ENCODE measurements at regions not wholly inside any gene's neighbourhood (a gene's known extent, or its start where the extent isn't known, plus 50 kb on each side); places are given as distances from the start of the nearest gene placed in this dataset.
"Not testable (repeated sequence)": the region's sequence is repeated elsewhere in the genome, so short reads cannot be mapped to it uniquely, and the experiment has no call there.

DNA sequence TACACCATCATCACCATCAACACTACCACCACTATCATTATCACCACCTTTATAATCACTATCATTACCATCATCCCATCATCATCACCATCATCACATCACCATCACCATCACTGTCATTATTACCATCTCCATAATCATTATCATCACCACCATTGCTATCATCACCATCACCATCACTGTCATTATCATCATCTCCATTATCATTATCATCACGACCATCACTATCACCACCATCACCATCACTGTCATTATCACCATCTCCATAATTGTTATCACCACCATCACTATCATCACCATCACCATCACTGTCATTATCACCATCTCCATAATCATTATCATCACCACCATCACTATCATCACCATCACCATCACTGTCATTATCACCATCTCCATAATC is 279.6 kb upstream of the HS6ST1 start:
- not testable (repeated sequence) for DNase-seq (ENCODE audit: low read depth in 2 of 2)

DNA sequence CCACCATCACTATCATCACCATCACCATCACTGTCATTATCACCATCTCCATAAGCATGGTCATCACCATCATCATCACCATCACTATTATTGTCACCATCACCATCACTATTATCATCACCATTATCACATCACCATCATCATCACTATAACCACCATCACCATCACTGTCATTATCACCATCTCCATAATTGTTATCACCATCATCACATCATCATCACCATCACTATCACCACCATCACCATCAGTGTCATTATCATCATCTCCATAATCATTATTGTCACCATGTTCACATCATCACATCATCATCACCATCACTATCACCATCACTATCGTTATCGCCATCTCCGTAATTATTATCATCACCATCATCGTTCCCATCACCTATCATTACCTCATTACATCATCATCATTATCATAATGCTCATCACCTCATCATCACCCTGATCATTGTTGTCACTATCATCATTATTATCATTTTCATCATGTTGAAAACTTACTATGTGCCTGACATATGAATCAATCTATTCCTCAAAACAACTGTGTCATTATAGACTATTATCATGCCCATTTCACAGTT is 280.3 kb upstream of the HS6ST1 start:
- DNase-seq (ENCODE audit: low read depth in 2 of 2), result no peak

GRCh38 chr2:128599700-128600099 is 281.0 kb upstream of the HS6ST1 start:
- DNase-seq (ENCODE audit: low read depth in 2 of 2), result no peak

GRCh38 chr2:128600581-128601297 is 282.1 kb upstream of the HS6ST1 start:
- no peak for DNase-seq (ENCODE audit: low read depth in 2 of 2)

DNA sequence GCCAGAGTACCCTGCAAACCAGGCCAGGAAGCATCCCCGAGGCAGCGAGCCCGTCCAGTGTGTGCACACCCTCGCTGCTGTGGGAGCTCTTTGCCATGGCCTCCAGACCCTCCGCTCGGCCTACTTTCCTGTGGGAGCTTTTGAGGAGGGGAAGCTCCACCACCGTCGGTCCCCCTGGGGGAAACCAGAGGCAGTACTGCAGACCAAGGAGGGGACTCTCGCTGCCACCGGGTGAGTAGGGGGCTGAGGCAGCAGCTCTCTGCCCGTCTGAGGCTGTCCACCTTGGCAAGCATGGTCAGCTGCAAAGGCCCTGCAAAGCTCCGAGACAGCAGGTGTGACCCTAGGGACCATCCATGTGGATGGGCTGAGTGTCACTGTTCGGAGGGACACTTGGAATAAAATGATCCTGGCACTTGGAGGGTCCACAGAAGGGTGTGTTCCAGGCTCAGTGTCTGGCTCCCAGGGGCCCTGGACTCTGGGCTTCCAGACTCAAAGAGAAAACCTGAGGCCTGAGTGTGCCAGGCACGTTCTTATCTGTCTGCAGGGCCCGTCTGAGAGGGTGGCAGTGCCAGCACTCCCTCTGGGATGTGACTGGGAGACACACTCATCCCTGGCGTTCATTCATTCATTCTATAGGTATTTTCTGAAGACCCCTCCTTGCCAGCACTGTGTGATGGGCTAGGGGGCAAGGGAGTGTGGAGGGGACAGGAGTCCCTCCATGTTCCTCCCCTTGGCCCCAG is 282.8 kb upstream of the HS6ST1 start:
- no peak for DNase-seq (ENCODE audit: low read depth in 2 of 2)

GRCh38 chr2:128602038-128602698 is 283.5 kb upstream of the HS6ST1 start:
- no peak for DNase-seq (ENCODE audit: low read depth in 2 of 2)

DNA sequence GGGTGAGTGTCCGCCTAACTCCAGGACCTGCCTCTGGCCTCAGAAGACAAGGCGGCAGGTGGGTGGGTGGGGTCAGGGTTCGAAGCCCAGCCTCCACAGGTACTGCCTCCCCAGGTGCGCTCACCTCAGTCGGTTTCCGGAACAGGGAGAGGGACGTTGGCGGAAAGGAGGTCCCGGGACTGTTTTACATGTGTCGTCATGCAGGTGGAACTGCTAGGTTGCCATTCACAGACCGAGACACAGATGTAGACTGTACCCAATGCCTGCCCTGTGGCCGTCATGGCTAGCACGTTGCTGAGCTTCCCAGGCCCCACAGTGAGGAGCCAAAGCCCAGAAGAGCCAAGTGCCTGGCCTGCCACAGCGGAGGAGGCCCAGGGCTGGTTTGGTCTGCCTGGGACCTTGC is 284.0 kb upstream of the HS6ST1 start:
- DNase-seq (ENCODE audit: low read depth in 2 of 2), result no peak

- no peak for DNase-seq (ENCODE audit: low read depth in 2 of 2)
Observed at GRCh38 chr2:128603411-128603924, 284.8 kb upstream of the HS6ST1 start.

DNA sequence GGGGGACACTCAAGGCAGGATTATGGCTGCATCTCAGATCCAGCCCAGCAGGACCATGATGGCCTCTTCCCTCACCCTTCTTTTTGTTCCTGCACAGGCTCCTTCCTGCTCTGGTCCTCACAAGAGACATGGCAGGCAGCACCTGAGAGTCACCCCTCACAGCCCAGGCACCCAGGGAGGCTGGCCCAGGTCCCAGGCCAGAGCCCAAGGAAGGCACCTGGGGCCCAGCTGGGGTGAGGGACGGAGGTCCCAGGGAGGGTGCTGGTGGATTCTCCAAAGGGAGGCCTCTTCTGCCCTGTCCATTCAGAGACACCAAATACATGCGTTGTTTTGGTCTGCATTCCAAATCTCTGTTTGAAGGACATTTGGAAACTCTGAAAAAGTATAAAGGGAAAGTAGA is 285.4 kb upstream of the HS6ST1 start:
- DNase-seq (ENCODE audit: low read depth in 2 of 2), result no peak

GRCh38 chr2:128604581-128604980 is 285.9 kb upstream of the HS6ST1 start:
- DNase-seq (ENCODE audit: low read depth in 2 of 2), result not testable (repeated sequence)

DNA sequence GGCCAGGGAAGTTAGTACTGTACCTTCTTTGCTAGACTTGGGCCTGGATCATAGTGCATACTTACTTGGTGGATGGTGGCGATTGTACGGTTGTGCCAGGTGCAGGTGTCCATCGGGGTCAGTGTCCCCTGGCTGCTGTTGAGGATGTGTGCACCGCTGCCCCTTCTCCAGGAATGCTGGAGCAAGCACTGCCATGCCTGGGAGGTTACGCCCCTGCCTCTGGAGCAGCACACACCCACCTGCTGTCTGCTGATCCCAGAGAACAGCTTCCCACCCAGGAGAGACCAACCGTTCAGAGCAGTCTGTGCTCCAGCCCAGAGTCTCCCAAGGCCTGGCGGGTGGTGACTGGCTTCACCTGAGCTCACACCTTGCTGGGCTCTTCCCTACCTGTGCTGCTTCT is 286.8 kb upstream of the HS6ST1 start:
- DNase-seq (ENCODE audit: low read depth in 2 of 2), result no peak

- DNase-seq (ENCODE audit: low read depth in 2 of 2), result no peak
Observed at GRCh38 chr2:128605931-128606330, 287.3 kb upstream of the HS6ST1 start.

DNA sequence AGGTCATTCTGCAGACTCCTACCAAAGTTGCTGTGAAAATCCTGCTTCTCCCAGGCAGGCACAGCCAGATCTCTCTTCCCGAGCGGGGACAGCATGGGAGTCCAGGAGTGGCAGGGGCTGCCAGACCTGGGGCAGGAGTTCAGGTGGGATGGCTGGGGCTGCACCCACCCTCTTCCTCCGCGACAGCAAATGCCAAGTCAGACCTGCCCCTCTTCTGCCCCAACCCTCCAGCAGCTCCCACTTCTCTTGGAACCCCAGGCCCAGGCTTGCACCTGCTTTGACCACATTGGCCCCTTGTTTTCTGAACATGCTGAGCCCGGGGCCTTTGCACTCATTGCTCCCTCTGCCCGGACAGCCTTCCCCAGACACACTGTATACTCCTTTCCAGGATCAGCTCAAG is 288.2 kb upstream of the HS6ST1 start:
- no peak for DNase-seq (ENCODE audit: low read depth in 2 of 2)

DNA sequence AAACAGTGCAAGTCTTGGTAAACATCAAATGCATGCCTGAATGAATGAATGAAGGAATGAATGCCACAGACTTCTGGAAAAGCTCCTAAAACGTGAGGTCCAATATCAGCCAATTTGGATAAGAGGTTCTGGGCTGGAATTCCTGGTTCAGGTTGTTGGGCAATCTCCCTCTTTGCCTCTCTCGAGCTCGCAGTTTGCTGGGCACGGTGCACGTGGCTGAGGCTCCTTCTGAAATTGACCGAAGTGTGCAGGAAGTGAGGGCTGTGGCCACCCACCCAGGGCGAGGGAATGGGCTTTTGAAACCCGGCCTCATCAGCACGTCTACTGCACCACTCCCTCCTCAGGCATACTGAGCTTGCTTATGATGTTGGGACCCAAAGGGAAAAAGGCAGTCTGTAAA is 288.8 kb upstream of the HS6ST1 start:
- DNase-seq (ENCODE audit: low read depth in 2 of 2), result no peak

DNA sequence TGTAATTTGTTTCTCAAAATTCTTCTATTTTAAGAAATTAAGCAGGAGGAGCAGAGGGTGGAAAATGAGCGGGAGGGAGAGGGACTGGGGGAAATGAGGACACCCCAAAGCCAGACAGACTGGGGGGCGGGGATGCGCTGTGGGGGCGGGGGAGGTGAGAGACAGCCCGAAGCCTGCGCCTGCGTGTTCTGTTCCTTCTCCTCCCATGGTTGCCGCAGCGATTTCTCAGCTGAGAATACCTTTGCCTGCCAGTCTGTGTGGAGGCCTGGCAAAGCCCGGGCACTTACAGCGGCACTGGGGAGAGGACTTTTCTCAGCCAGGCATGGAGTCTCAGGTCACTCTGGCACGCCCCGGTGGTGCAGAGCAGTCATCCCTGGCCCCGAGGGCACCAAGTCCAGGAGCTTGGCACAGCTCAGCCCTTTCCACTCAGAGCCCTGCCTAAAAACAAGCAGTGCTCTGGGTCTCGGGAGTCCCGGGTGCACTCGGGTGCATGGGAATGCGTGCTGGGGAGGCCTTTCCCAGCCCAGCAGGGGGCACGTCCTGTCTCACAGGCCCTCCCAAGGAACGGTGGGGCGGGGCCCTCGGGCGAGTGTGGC is 289.3 kb upstream of the HS6ST1 start:
- no peak for DNase-seq (ENCODE audit: low read depth in 2 of 2)

GRCh38 chr2:128608921-128609880 is 290.5 kb upstream of the HS6ST1 start:
- DNase-seq (ENCODE audit: low read depth in 2 of 2), result no peak

GRCh38 chr2:128610496-128610895 is 291.8 kb upstream of the HS6ST1 start:
- DNase-seq (ENCODE audit: low read depth in 2 of 2), result no peak

DNA sequence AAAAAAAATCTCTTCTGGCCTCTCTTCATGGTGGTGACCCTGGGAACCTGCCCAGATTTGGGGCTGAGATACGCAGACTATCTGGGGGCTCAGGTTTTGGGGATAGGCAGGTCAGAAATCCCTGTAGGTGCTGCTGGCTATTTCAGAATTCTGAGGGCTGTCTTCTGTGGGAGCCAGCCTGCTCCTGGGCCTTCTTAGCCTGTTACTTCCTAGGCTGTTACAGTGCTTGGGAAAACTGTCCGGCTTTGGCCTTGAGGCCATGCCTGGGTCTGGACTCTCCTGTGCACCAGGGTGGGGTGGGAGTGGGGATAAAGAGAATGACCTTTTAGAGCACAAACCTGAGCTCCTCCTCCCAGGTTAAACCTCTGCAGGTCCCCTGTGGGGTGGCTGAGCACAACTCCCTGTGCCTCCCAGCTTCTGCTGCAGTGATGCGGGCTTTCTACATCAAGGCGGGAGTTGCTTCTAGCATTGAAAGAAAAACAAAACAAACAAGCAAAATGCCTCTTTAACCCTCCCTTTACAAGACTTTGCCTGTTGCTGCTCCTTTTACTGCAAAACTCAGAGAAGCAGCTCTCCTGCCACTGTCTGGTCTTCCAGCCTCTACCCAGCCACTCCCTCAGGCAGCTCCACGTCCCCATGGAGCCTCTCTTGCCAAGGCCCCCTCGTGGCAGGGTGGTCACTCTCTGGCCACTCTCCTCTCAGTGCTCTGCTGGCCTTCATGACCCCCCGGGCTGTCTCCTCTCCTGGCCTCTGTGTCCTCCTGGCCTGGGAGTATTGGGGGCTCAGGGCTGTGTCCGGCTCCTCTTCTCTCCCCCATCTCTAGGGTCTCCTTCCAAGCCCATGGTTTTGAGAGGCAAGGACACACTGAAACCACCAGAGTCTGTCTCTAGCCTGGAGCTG is 293.0 kb upstream of the HS6ST1 start:
- no peak for DNase-seq (ENCODE audit: low read depth in 2 of 2)

DNA sequence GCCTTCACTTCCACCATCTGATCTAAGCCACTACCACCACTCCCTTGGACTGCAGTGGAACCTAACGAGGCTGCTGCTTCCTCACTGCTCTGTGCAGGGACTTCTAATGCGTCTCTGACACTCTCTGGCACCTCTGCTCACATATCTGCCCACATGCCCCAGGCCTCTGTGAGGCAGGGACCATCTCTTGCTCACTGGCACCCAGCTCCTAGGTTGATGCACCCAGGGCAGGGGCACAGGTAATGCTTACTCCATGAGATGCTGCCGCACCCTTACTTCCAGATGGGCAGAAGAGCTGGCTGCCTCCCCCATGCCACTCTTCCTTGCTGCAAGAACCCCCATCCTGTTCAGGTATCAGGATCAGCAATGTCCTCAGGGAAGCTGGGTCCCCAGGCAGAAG is 294.0 kb upstream of the HS6ST1 start:
- no peak for DNase-seq (ENCODE audit: low read depth in 2 of 2)

DNA sequence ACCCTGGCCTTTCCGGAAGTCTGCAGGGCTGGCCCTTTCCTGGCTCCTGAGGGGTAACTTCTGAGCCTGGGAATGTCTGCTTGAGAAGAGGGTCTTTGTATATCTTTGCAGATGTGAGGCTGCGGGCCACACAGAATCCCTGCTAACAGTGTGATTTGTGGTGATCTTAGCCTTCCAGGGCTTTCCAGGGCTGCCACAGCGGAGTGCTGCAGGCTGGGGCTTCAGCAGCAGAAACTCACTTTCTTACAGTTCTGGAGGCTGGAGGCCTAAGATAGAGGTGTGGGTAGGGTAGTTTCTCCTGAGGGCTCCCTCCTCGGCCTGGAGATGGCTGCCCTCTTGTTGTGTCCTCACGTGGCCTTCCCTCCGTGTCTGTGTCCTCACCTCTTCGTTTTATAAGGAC is 294.7 kb upstream of the HS6ST1 start:
- no peak for DNase-seq (ENCODE audit: low read depth in 2 of 2)
